Caco-2 (cell line): ENCODE measurements at regions not wholly inside any gene's neighbourhood (a gene's known extent, or its start where the extent isn't known, plus 50 kb on each side); places are given as distances from the start of the nearest gene placed in this dataset.

ENCODE experiments used
- BruUV-seq: library from RNA; stranded (reverse); fragments of 400-500 nt; replicated peaks from 2 replicates; lab custom pipeline; 2021; lab: Mats Ljungman, UMichigan
- CTCF ChIA-PET: fragments of 300-600 bp; sonication (Branson Sonifier 250); formaldehyde crosslinking; loops from one replicate; lab custom pipeline; 2022; ENCODE audit warnings: antibody characterized with exemption; lab: Charles Lee
- POLR2A ChIA-PET: fragments of 300-600 bp; sonication (Branson Sonifier 250); formaldehyde crosslinking; loops from one replicate; lab custom pipeline; 2022; ENCODE audit warnings: antibody characterized with exemption; lab: Charles Lee
- DNase-seq, 2 experiments: peaks; one replicate each; pipeline versions ENCODE4 v3.0.0 to v3.0.0-alpha.2; 2020 to 2022
- H3K27me3 ChIP-seq: replicated peaks from 2 replicates; pipeline ENCODE4 v1.6.0; 2011; ENCODE audit warnings: low read length; ENCODE audit not compliant: control insufficient read depth, insufficient read depth
- H3K36me3 ChIP-seq: 2 replicates; pipeline ENCODE4 v1.5.1; 2011; ENCODE audit warnings: low read length; ENCODE audit not compliant: control insufficient read depth, insufficient read depth
- H3K4me1 ChIP-seq: fragments of 250-450 bp; sonication (Bioruptor Pico); 2 replicates; pipeline ENCODE4 v1.5.1; 2020; ENCODE audit warnings: mild to moderate bottlenecking
- H3K4me3 ChIP-seq: 2 replicates; pipeline ENCODE4 v1.5.1; 2011; ENCODE audit warnings: low read depth, mild to moderate bottlenecking, control low read depth, low read length
- H3K9me3 ChIP-seq: fragments of 250-450 bp; sonication (Bioruptor Pico); 2 replicates; pipeline ENCODE4 v1.5.1; 2020; ENCODE audit warnings: mild to moderate bottlenecking, moderate library complexity
- H3K27ac Mint-ChIP-seq: one replicate; pipeline ENCODE4 v1.8.0; 2022; ENCODE audit warnings: mixed read lengths; ENCODE audit not compliant: unreplicated experiment
- H3K27me3 Mint-ChIP-seq: one replicate; pipeline ENCODE4 v1.8.0; 2022; ENCODE audit warnings: mixed read lengths; ENCODE audit not compliant: insufficient read depth, unreplicated experiment
- H3K36me3 Mint-ChIP-seq: one replicate; pipeline ENCODE4 v1.8.0; 2022; ENCODE audit warnings: mild to moderate bottlenecking, mixed read lengths; ENCODE audit not compliant: insufficient read depth, unreplicated experiment
- H3K4me1 Mint-ChIP-seq: one replicate; pipeline ENCODE4 v1.8.0; 2022; ENCODE audit warnings: low read depth, mixed read lengths; ENCODE audit not compliant: unreplicated experiment
- H3K4me3 Mint-ChIP-seq: one replicate; pipeline ENCODE4 v1.8.0; 2022; ENCODE audit warnings: mild to moderate bottlenecking, moderate library complexity, mixed read lengths; ENCODE audit not compliant: unreplicated experiment
- H3K9me3 Mint-ChIP-seq: one replicate; pipeline ENCODE4 v1.8.0; 2022; ENCODE audit warnings: mixed read lengths; ENCODE audit not compliant: unreplicated experiment
- intact Hi-C: fragments of 100-400 bp; cut with micrococcal nuclease; formaldehyde crosslinking; loops from one replicate; pipeline ENCODE4 v1.10.0; 2022; ENCODE audit not compliant: unreplicated experiment
- TF ChIP-seq, protein P1 (sequence below), 2 experiments: fragments of 200-600 bp in 1 of 2; IDR thresholded peaks; 1 replicate in 1 of 2; 2 replicates in 1 of 2; pipeline versions ENCODE4 v1.5.1 to v1.8.0; 2011 to 2022; ENCODE audit warnings: antibody characterized with exemption in 1 of 2, control low read depth in 1 of 2, inconsistent platforms in 1 of 2, low read depth in 1 of 2, low read length in 1 of 2, mild to moderate bottlenecking in 1 of 2, moderate library complexity in 1 of 2; ENCODE audit not compliant: insufficient read depth in 1 of 2, severe bottlenecking in 1 of 2, unreplicated experiment in 1 of 2

DNA sequence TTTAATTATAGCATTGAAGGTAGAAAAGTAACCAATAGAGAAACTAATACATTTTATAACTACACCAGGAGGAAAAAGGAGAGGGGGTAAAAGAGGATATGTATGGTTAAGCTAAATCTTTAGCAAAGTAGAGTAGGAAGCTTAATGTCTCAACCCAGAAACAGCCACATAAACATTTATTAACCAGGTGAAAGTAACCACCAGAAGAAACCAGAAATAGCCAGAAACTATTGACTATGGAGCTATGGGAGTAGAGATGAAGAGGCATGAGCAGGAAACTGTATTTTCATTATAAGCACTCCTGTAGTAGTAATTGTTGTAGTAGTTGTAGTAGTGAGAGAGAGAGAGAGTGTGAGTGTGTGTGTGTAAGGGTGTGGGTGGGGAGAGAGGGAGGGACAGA is 617.5 kb upstream of the CHAC2 start:
- H3K27me3 ChIP-seq, result no peaks in the 10 kb centered on the region
- TF ChIP-seq, protein P1, sequence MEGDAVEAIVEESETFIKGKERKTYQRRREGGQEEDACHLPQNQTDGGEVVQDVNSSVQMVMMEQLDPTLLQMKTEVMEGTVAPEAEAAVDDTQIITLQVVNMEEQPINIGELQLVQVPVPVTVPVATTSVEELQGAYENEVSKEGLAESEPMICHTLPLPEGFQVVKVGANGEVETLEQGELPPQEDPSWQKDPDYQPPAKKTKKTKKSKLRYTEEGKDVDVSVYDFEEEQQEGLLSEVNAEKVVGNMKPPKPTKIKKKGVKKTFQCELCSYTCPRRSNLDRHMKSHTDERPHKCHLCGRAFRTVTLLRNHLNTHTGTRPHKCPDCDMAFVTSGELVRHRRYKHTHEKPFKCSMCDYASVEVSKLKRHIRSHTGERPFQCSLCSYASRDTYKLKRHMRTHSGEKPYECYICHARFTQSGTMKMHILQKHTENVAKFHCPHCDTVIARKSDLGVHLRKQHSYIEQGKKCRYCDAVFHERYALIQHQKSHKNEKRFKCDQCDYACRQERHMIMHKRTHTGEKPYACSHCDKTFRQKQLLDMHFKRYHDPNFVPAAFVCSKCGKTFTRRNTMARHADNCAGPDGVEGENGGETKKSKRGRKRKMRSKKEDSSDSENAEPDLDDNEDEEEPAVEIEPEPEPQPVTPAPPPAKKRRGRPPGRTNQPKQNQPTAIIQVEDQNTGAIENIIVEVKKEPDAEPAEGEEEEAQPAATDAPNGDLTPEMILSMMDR (IDR thresholded peaks at IDR 0.05; ENCODE audit: insufficient read depth in 1 of 2, low read depth in 1 of 2, low read length in 1 of 2, severe bottlenecking in 1 of 2, unreplicated experiment in 1 of 2), result no peak
- BruUV-seq, result no TSS peak
- Mint-ChIP-seq H3K27ac (no peak overlapping the region), H3K36me3 (no peaks in the 10 kb centered on the region), H3K27me3 (no peaks in the 10 kb centered on the region), H3K4me1 (no peaks in the 10 kb centered on the region), H3K4me3 (no peak overlapping the region), H3K9me3 (no peaks in the 10 kb centered on the region)
- no peaks in the 10 kb centered on the region for H3K36me3 ChIP-seq
- intact Hi-C loops, result no loop called here
- no peaks in the 10 kb centered on the region for H3K4me1 ChIP-seq
- no peak for DNase-seq
- no peak overlapping the region for H3K4me3 ChIP-seq
- ChIA-PET POLR2A (no interaction called here), CTCF (no interaction called here)
- no peaks in the 10 kb centered on the region for H3K9me3 ChIP-seq

DNA sequence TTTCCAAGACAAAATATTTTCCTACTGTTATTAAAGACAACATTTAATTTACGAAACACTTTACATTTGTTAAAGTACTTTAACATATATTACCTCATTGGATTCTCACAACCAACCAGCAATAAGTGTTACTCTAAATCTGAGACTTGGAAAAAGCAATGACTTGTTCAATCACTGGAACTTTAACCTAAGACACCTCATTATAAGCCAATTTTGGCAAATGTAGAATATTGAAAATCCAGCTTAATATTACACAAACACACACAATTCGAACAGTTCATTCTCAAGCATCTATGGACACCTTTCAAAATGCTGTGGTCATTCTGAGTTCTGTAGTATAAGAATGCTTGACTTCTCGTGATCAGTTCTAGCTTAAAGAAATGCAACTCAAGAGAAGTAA is 619.4 kb upstream of the CHAC2 start:
- no peaks in the 10 kb centered on the region for H3K9me3 Mint-ChIP-seq
- Histone ChIP-seq H3K9me3 (no peaks in the 10 kb centered on the region), H3K4me1 (no peaks in the 10 kb centered on the region), H3K27me3 (no peaks in the 10 kb centered on the region), H3K4me3 (no peak overlapping the region), H3K36me3 (no peaks in the 10 kb centered on the region)
- TF ChIP-seq, protein P1 (IDR thresholded peaks at IDR 0.05; ENCODE audit: insufficient read depth in 1 of 2, low read depth in 1 of 2, low read length in 1 of 2, severe bottlenecking in 1 of 2, unreplicated experiment in 1 of 2), result no peak
- no peaks in the 10 kb centered on the region for H3K4me1 Mint-ChIP-seq
- BruUV-seq, result no TSS peak
- no peak overlapping the region for H3K4me3 Mint-ChIP-seq
- H3K27me3 Mint-ChIP-seq, result no peaks in the 10 kb centered on the region
- ChIA-PET CTCF (no interaction called here), POLR2A (no interaction called here)
- intact Hi-C loops, result no loop called here
- no peaks in the 10 kb centered on the region for H3K36me3 Mint-ChIP-seq
- no peak overlapping the region for H3K27ac Mint-ChIP-seq
- no peak for DNase-seq

DNA sequence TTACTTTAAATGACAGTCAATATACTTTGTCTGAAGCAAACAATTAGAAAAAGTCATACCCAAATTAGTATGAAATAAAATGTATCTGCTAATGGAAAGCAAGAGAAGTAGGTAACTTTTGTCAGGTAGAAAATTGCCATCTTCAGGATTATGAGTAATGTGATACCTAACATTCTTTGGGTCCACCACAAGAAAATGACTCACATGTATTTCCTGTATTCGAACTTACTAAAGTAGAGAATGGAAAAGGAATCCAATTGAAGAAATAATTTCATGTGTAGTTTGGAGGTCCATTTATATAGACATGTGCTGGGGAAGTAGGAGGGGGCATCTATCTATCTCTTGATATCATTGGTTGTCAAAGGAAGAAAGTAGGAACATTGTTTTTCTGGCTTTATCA is 636.2 kb upstream of the CHAC2 start:
- Mint-ChIP-seq H3K4me1 (peaks cover 22% of the 10 kb centered on the region), H3K27ac (no peak overlapping the region), H3K27me3 (no peaks in the 10 kb centered on the region), H3K4me3 (no peak overlapping the region), H3K36me3 (no peaks in the 10 kb centered on the region), H3K9me3 (no peaks in the 10 kb centered on the region)
- no TSS peak for BruUV-seq
- Histone ChIP-seq H3K4me3 (no peak overlapping the region), H3K36me3 (no peaks in the 10 kb centered on the region), H3K27me3 (no peaks in the 10 kb centered on the region), H3K4me1 (peaks cover 9% of the 10 kb centered on the region), H3K9me3 (no peaks in the 10 kb centered on the region)
- CTCF ChIA-PET, result no interaction called here
- TF ChIP-seq, protein P1 (IDR thresholded peaks at IDR 0.05; ENCODE audit: insufficient read depth in 1 of 2, low read depth in 1 of 2, low read length in 1 of 2, severe bottlenecking in 1 of 2, unreplicated experiment in 1 of 2), result no peak
- intact Hi-C loops, result no loop called here
- POLR2A ChIA-PET, result no interaction called here
- no peak for DNase-seq
